ENCODE measurements at regions not wholly inside any gene's neighbourhood (a gene's known extent, or its start where the extent isn't known, plus 50 kb on each side); places are given as distances from the start of the nearest gene placed in this dataset.

GRCh38 chr5:14054111-14054854 lies 88.9 kb upstream of the TRIO start:
- POLR2A ChIA-PET: no interaction called here
- CTCF ChIA-PET: no interaction called here

GRCh38 chr5:14050821-14051220 lies 92.3 kb upstream of the TRIO start:
- DNase-seq (ENCODE audit: extremely low spot score): no peak
- TF ChIP-seq BHLHE40 (IDR thresholded peaks at IDR 0.05; ENCODE audit: borderline replicate concordance) (no peak), PKNOX1 (IDR thresholded peaks at IDR 0.05) (no peak), TARDBP (IDR thresholded peaks at IDR 0.05) (no peak), SP1 (IDR thresholded peaks at IDR 0.05) (no peak), ZNF384 (IDR thresholded peaks at IDR 0.05) (no peak), FOXK2 (IDR thresholded peaks at IDR 0.05) (no peak), L3MBTL2 (conservative IDR thresholded peaks at IDR 0.05) (no peak)
- ChIA-PET CTCF (no interaction called here), POLR2A (no interaction called here)

More at GRCh38 chr5:14054111-14054854, 88.9 kb upstream of the TRIO start:
- TF ChIP-seq L3MBTL2 (conservative IDR thresholded peaks at IDR 0.05) (no peak), FOXK2 (IDR thresholded peaks at IDR 0.05) (no peak), LEF1 (IDR thresholded peaks at IDR 0.05; ENCODE audit: borderline replicate concordance) (no peak), BHLHE40 (IDR thresholded peaks at IDR 0.05; ENCODE audit: borderline replicate concordance) (no peak), SUZ12 (IDR thresholded peaks at IDR 0.05) (no peak), ARNT (IDR thresholded peaks at IDR 0.05) (no peak), SP1 (IDR thresholded peaks at IDR 0.05) (no peak), NFRKB (IDR thresholded peaks at IDR 0.05) (no peak), HDGF (IDR thresholded peaks at IDR 0.05; ENCODE audit: borderline replicate concordance) (no peak), FOXA1 (IDR thresholded peaks at IDR 0.05) (no peak), PKNOX1 (IDR thresholded peaks at IDR 0.05) (no peak), CTBP1 (IDR thresholded peaks at IDR 0.05; ENCODE audit: borderline replicate concordance) (no peak), TARDBP (IDR thresholded peaks at IDR 0.05) (no peak), ZNF384 (IDR thresholded peaks at IDR 0.05) (no peak), ELF4 (IDR thresholded peaks at IDR 0.05) (no peak), FOXM1 (IDR thresholded peaks at IDR 0.05; ENCODE audit: borderline replicate concordance) (no peak)
- DNase-seq (ENCODE audit: extremely low spot score): no peak

GRCh38 chr5:14048434-14048833 lies 94.7 kb upstream of the TRIO start:
- CTCF ChIA-PET: no interaction called here
- TF ChIP-seq ARNT (IDR thresholded peaks at IDR 0.05): no peak
- TF ChIP-seq FOXA1 (IDR thresholded peaks at IDR 0.05): no peak
- no peak for TF ChIP-seq SUZ12 (IDR thresholded peaks at IDR 0.05)
- TF ChIP-seq CTBP1 (IDR thresholded peaks at IDR 0.05; ENCODE audit: borderline replicate concordance): no peak
- TF ChIP-seq HDGF (IDR thresholded peaks at IDR 0.05; ENCODE audit: borderline replicate concordance): no peak
- TF ChIP-seq FOXM1 (IDR thresholded peaks at IDR 0.05; ENCODE audit: borderline replicate concordance): no peak
- TF ChIP-seq SP1 (IDR thresholded peaks at IDR 0.05): no peak
- TF ChIP-seq LEF1 (IDR thresholded peaks at IDR 0.05; ENCODE audit: borderline replicate concordance): no peak
- no peak for TF ChIP-seq L3MBTL2 (conservative IDR thresholded peaks at IDR 0.05)
- TF ChIP-seq FOXK2 (IDR thresholded peaks at IDR 0.05): no peak
- TF ChIP-seq ELF4 (IDR thresholded peaks at IDR 0.05): no peak
- no peak for TF ChIP-seq NFRKB (IDR thresholded peaks at IDR 0.05)
- TF ChIP-seq ZNF384 (IDR thresholded peaks at IDR 0.05): no peak
- TF ChIP-seq BHLHE40 (IDR thresholded peaks at IDR 0.05; ENCODE audit: borderline replicate concordance): no peak
- no peak for TF ChIP-seq PKNOX1 (IDR thresholded peaks at IDR 0.05)
- TF ChIP-seq TARDBP (IDR thresholded peaks at IDR 0.05): no peak
- POLR2A ChIA-PET: no interaction called here
- DNase-seq (ENCODE audit: extremely low spot score): no peak

- TF ChIP-seq SUZ12 (IDR thresholded peaks at IDR 0.05) (no peak), ARNT (IDR thresholded peaks at IDR 0.05) (no peak), BHLHE40 (IDR thresholded peaks at IDR 0.05; ENCODE audit: borderline replicate concordance) (no peak), HDGF (IDR thresholded peaks at IDR 0.05; ENCODE audit: borderline replicate concordance) (no peak), ZNF384 (IDR thresholded peaks at IDR 0.05) (no peak), CTBP1 (IDR thresholded peaks at IDR 0.05; ENCODE audit: borderline replicate concordance) (no peak), PKNOX1 (IDR thresholded peaks at IDR 0.05) (no peak), FOXA1 (IDR thresholded peaks at IDR 0.05) (no peak), FOXM1 (IDR thresholded peaks at IDR 0.05; ENCODE audit: borderline replicate concordance) (no peak), NFRKB (IDR thresholded peaks at IDR 0.05) (no peak), FOXK2 (IDR thresholded peaks at IDR 0.05) (no peak), LEF1 (IDR thresholded peaks at IDR 0.05; ENCODE audit: borderline replicate concordance) (no peak), ELF4 (IDR thresholded peaks at IDR 0.05) (no peak), SP1 (IDR thresholded peaks at IDR 0.05) (no peak), L3MBTL2 (conservative IDR thresholded peaks at IDR 0.05) (no peak), TARDBP (IDR thresholded peaks at IDR 0.05) (no peak)
- POLR2A ChIA-PET: interaction anchor here (0.6 kb wide), 1 partner anchor 283 kb away, joined by 3 read pairs; no protein-coding TSS in a partner anchor
- CTCF ChIA-PET: no interaction called here
- no peak for DNase-seq (ENCODE audit: extremely low spot score)
Measured at GRCh38 chr5:14041528-14042192, 97.2 kb upstream of the DNAH5 start.

GRCh38 chr5:14040542-14040941 lies 96.1 kb upstream of the DNAH5 start:
- no peak for TF ChIP-seq FOXK2 (IDR thresholded peaks at IDR 0.05)
- no peak for TF ChIP-seq FOXA1 (IDR thresholded peaks at IDR 0.05)
- TF ChIP-seq SP1 (IDR thresholded peaks at IDR 0.05): no peak
- no peak for TF ChIP-seq SUZ12 (IDR thresholded peaks at IDR 0.05)
- TF ChIP-seq TARDBP (IDR thresholded peaks at IDR 0.05): no peak
- no peak for TF ChIP-seq PKNOX1 (IDR thresholded peaks at IDR 0.05)
- TF ChIP-seq L3MBTL2 (conservative IDR thresholded peaks at IDR 0.05): no peak
- no peak for TF ChIP-seq FOXM1 (IDR thresholded peaks at IDR 0.05; ENCODE audit: borderline replicate concordance)
- no peak for TF ChIP-seq ZNF384 (IDR thresholded peaks at IDR 0.05)
- TF ChIP-seq CTBP1 (IDR thresholded peaks at IDR 0.05; ENCODE audit: borderline replicate concordance): no peak
- TF ChIP-seq ARNT (IDR thresholded peaks at IDR 0.05): no peak
- no peak for TF ChIP-seq HDGF (IDR thresholded peaks at IDR 0.05; ENCODE audit: borderline replicate concordance)
- TF ChIP-seq NFRKB (IDR thresholded peaks at IDR 0.05): no peak
- TF ChIP-seq LEF1 (IDR thresholded peaks at IDR 0.05; ENCODE audit: borderline replicate concordance): no peak
- no peak for TF ChIP-seq BHLHE40 (IDR thresholded peaks at IDR 0.05; ENCODE audit: borderline replicate concordance)
- TF ChIP-seq ELF4 (IDR thresholded peaks at IDR 0.05): no peak
- no peak for DNase-seq (ENCODE audit: extremely low spot score)
- ChIA-PET POLR2A (no interaction called here), CTCF (no interaction called here)

All from HEK293T (cell line).